Loucy (cell line): ENCODE measurements at regions not wholly inside any gene's neighbourhood (a gene's known extent, or its start where the extent isn't known, plus 50 kb on each side); places are given as distances from the start of the nearest gene placed in this dataset.

ENCODE experiments used
- H2AFZ ChIP-seq: fragments of 200-600 bp; sonication (generic); 2 replicates; pipeline ENCODE4 v1.6.0; 2016; ENCODE audit warnings: antibody characterized with exemption, mild to moderate bottlenecking, low read length, moderate library complexity
- H3F3A ChIP-seq: fragments of 200-600 bp; 2 replicates; pipeline ENCODE4 v1.6.0; 2016; ENCODE audit warnings: antibody characterized with exemption, low read depth, mild to moderate bottlenecking
- H3K27me3 ChIP-seq: fragments of 200-600 bp; sonication (generic); 2 replicates; pipeline ENCODE4 v1.6.1; 2014; ENCODE audit warnings: low read length, mild to moderate bottlenecking; ENCODE audit not compliant: insufficient read depth, poor library complexity, severe bottlenecking
- H3K36me3 ChIP-seq: fragments of 200-600 bp; sonication (generic); 2 replicates; pipeline ENCODE4 v1.6.1; 2016; ENCODE audit warnings: low read length; ENCODE audit not compliant: insufficient read depth
- H3K4me1 ChIP-seq: fragments of 200-600 bp; sonication (generic); 2 replicates; pipeline ENCODE4 v1.5.1; 2014; ENCODE audit warnings: low read length, mild to moderate bottlenecking; ENCODE audit not compliant: insufficient read depth, poor library complexity, severe bottlenecking
- H3K4me2 ChIP-seq: fragments of 200-600 bp; sonication (generic); 2 replicates; pipeline ENCODE4 v1.6.0; 2014; ENCODE audit warnings: antibody characterized with exemption, low read length, low read depth, mild to moderate bottlenecking; ENCODE audit not compliant: poor library complexity, severe bottlenecking
- H3K4me3 ChIP-seq: fragments of 200-600 bp; sonication (generic); 2 replicates; pipeline ENCODE4 v1.5.1; 2014; ENCODE audit warnings: low read length, mild to moderate bottlenecking, mixed read lengths; ENCODE audit not compliant: poor library complexity, severe bottlenecking
- H3K79me2 ChIP-seq: fragments of 200-600 bp; sonication (generic); 2 replicates; pipeline ENCODE4 v1.6.1; 2014; ENCODE audit warnings: low read length; ENCODE audit not compliant: insufficient read depth
- H3K9ac ChIP-seq: fragments of 200-600 bp; sonication (generic); 2 replicates; pipeline ENCODE4 v1.6.0; 2014; ENCODE audit warnings: mild to moderate bottlenecking, low read depth, low read length, moderate library complexity; ENCODE audit not compliant: poor library complexity, severe bottlenecking
- H3K9me2 ChIP-seq: fragments of 200-600 bp; sonication (generic); replicated peaks from 2 replicates; pipeline ENCODE4 v1.6.1; 2016; ENCODE audit warnings: low read depth, low read length, mixed read lengths
- H3K9me3 ChIP-seq: fragments of 200-600 bp; sonication (generic); 2 replicates; pipeline ENCODE4 v1.6.1; 2014; ENCODE audit warnings: mild to moderate bottlenecking, antibody characterized with exemption, low read length, low read depth; ENCODE audit not compliant: insufficient read depth
- H4K20me1 ChIP-seq: fragments of 200-600 bp; sonication (generic); 2 replicates; pipeline ENCODE4 v1.6.0; 2014; ENCODE audit warnings: antibody characterized with exemption, low read length, mild to moderate bottlenecking; ENCODE audit not compliant: insufficient read depth, poor library complexity, severe bottlenecking
- EZH2phosphoT487 ChIP-seq: fragments of 200-600 bp; IDR thresholded peaks from 2 replicates; pipeline ENCODE4 v1.6.1; 2018; ENCODE audit warnings: antibody characterized with exemption, mild to moderate bottlenecking, moderate library complexity, borderline replicate concordance
- TF ChIP-seq, protein P1 (sequence below): fragments of 200-600 bp; sonication (generic); conservative IDR thresholded peaks from 2 replicates; pipeline ENCODE4 v1.5.1; 2014; ENCODE audit warnings: mild to moderate bottlenecking, antibody characterized with exemption, low read length

DNA sequence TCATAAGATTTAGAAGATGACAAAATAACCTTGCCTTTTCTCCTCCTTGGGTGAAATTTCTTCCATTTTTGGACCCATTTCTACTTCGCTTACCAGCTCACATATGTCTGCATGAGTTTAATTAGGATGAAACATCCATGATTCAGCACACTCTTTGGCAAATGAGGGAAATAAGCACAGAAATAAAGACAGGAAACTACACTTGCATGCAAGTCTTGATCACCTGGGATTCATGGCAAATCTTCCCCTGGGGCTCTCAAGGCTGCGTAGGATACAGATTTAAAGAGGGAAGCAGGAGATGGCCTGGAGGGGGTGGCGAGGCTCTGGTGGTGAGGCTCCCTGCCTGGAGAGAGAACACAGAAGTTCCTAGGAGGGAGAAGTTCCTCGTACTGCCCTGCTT, 147.8 kb downstream of the EDN3 start:
- no peak overlapping the region for H3K9ac ChIP-seq

DNA sequence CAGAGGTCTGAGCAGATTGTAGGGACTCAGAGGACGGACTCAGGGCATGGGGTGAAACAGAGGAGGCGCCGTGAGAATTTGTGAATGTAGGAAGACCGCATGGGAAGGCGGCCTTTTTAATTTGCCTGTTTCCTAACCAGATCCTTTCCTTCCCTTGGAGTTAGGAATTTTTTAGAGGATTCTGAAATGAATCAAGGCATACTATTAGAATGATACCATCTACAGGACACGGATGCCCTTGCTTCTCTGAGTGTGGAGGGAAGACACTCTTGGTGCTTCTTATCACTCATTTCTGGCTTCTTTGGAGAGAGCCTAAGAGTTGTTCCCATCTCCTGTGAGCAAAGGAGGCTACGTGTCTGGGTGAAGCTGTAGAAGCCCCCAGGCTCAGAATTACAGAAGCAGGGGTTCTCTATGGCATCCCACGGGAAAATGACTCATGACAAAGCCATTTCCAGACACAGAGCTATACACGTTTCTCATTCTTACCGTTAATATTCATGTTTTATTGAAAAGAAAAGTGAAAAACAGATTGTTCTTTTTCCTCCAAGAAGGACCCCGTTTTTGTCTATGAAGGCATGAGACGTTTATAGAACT, 148.5 kb downstream of the EDN3 start:
- Histone ChIP-seq H3K36me3 (no peaks in the 10 kb centered on the region), H3F3A (no peaks in the 10 kb centered on the region), H3K4me2 (no peak overlapping the region), H3K4me3 (no peak overlapping the region), H3K4me1 (no peaks in the 10 kb centered on the region), H3K79me2 (no peaks in the 10 kb centered on the region), H2AFZ (no peak overlapping the region), H3K9me3 (no peaks in the 10 kb centered on the region), H4K20me1 (no peaks in the 10 kb centered on the region), H3K9me2 (no peaks in the 10 kb centered on the region), H3K9ac (no peak overlapping the region), H3K27me3 (peaks cover 15% of the 10 kb centered on the region)
- TF ChIP-seq, protein P1, sequence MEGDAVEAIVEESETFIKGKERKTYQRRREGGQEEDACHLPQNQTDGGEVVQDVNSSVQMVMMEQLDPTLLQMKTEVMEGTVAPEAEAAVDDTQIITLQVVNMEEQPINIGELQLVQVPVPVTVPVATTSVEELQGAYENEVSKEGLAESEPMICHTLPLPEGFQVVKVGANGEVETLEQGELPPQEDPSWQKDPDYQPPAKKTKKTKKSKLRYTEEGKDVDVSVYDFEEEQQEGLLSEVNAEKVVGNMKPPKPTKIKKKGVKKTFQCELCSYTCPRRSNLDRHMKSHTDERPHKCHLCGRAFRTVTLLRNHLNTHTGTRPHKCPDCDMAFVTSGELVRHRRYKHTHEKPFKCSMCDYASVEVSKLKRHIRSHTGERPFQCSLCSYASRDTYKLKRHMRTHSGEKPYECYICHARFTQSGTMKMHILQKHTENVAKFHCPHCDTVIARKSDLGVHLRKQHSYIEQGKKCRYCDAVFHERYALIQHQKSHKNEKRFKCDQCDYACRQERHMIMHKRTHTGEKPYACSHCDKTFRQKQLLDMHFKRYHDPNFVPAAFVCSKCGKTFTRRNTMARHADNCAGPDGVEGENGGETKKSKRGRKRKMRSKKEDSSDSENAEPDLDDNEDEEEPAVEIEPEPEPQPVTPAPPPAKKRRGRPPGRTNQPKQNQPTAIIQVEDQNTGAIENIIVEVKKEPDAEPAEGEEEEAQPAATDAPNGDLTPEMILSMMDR: no peak
- TF ChIP-seq EZH2phosphoT487: no peak

More for the DNA sequence above, 147.8 kb downstream of the EDN3 start:
- no peaks in the 10 kb centered on the region for H3F3A ChIP-seq
- no peak overlapping the region for H2AFZ ChIP-seq
- no peaks in the 10 kb centered on the region for H3K36me3 ChIP-seq
- no peaks in the 10 kb centered on the region for H4K20me1 ChIP-seq
- no peaks in the 10 kb centered on the region for H3K9me3 ChIP-seq
- H3K4me3 ChIP-seq: no peak overlapping the region
- H3K4me1 ChIP-seq: no peaks in the 10 kb centered on the region
- no peaks in the 10 kb centered on the region for H3K79me2 ChIP-seq
- H3K4me2 ChIP-seq: no peak overlapping the region
- H3K9me2 ChIP-seq: no peaks in the 10 kb centered on the region
- TF ChIP-seq, protein P1: no peak
- TF ChIP-seq EZH2phosphoT487: no peak
- H3K27me3 ChIP-seq: peaks cover 15% of the 10 kb centered on the region

DNA sequence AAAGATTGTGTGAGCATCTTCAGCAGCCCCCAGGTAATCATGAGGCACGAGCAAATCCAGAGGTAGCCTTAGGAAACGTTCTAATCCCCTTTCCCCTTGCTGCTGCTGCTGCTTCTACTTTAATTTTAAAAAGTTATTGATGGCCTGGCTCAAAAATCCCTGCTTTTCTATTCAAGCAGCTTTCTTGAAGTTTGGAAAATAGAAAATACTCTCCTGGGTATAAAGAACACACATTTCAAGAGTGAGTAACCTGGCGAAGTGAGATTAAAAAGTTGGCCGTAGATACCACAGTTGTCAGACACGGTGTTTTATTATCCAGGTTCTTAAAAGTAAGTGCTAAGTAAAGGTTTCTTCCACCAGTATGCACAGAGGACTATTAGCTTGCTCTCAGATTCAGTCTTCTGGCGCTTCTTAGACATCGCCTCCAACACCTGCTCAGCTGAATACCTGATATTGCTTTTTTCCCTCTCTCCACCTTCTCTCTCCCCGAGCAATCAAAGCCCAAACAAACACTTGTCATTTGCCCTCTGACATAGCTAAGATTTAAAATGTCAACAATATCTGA, 150.7 kb downstream of the EDN3 start:
- no peaks in the 10 kb centered on the region for H3F3A ChIP-seq
- H3K79me2 ChIP-seq: no peaks in the 10 kb centered on the region
- H3K4me1 ChIP-seq: no peaks in the 10 kb centered on the region
- no peaks in the 10 kb centered on the region for H3K36me3 ChIP-seq
- no peaks in the 10 kb centered on the region for H3K9me3 ChIP-seq
- no peak overlapping the region for H2AFZ ChIP-seq
- H4K20me1 ChIP-seq: no peaks in the 10 kb centered on the region
- no peaks in the 10 kb centered on the region for H3K9me2 ChIP-seq
- peaks cover 15% of the 10 kb centered on the region for H3K27me3 ChIP-seq
- H3K4me3 ChIP-seq: no peak overlapping the region
- H3K4me2 ChIP-seq: no peak overlapping the region
- no peak overlapping the region for H3K9ac ChIP-seq
- no peak for TF ChIP-seq EZH2phosphoT487
- TF ChIP-seq, protein P1: no peak
